GM23338 (cell line): ENCODE measurements at regions not wholly inside any gene's neighbourhood (a gene's known extent, or its start where the extent isn't known, plus 50 kb on each side); places are given as distances from the start of the nearest gene placed in this dataset.

Source experiments
- CREB1 ChIP-seq: fragments of 250-450 bp; sonication (Bioruptor Pico); IDR thresholded peaks from 2 replicates; pipeline ENCODE4 v1.5.0; 2020; ENCODE audit warnings: low read depth, mild to moderate bottlenecking, moderate library complexity
- EZH2 ChIP-seq: fragments of 200-600 bp; sonication (generic); IDR thresholded peaks from one replicate; pipeline ENCODE4 v1.8.0; 2017; ENCODE audit warnings: antibody characterized with exemption, mild to moderate bottlenecking, low read depth; ENCODE audit not compliant: unreplicated experiment
- EZH2phosphoT487 ChIP-seq: fragments of 200-600 bp; sonication (generic); IDR thresholded peaks from one replicate; pipeline ENCODE4 v1.8.1; 2018; ENCODE audit warnings: antibody characterized with exemption; ENCODE audit not compliant: unreplicated experiment
- JUNB ChIP-seq: IDR thresholded peaks from one replicate; pipeline ENCODE4 v1.6.1; 2016; ENCODE audit warnings: antibody characterized with exemption; ENCODE audit not compliant: unreplicated experiment
- NANOG ChIP-seq: IDR thresholded peaks from 2 replicates; pipeline ENCODE4 v1.6.1; 2016; ENCODE audit warnings: antibody characterized with exemption, borderline replicate concordance
- POLR2AphosphoS5 ChIP-seq: IDR thresholded peaks from 2 replicates; pipeline ENCODE4 v1.6.1; 2016; ENCODE audit warnings: antibody characterized with exemption, low read depth
- STAT1 ChIP-seq: IDR thresholded peaks from one replicate; pipeline ENCODE4 v1.6.1; 2016; ENCODE audit warnings: antibody characterized with exemption; ENCODE audit not compliant: unreplicated experiment
- TF ChIP-seq, protein P1 (sequence below), 2 experiments: fragments of 200-600 bp in 1 of 2; sonication (generic) in 1 of 2; conservative IDR thresholded peaks; 2 replicates each; pipeline versions ENCODE4 v1.5.1 to v1.6.1; 2016 to 2017; ENCODE audit warnings: antibody characterized with exemption in 2 of 2, low read depth in 2 of 2, mild to moderate bottlenecking in 2 of 2, moderate library complexity in 1 of 2
- TF ChIP-seq, protein P2 (sequence below): IDR thresholded peaks from one replicate; pipeline ENCODE4 v1.6.1; 2018; ENCODE audit warnings: antibody characterized with exemption; ENCODE audit not compliant: unreplicated experiment

DNA sequence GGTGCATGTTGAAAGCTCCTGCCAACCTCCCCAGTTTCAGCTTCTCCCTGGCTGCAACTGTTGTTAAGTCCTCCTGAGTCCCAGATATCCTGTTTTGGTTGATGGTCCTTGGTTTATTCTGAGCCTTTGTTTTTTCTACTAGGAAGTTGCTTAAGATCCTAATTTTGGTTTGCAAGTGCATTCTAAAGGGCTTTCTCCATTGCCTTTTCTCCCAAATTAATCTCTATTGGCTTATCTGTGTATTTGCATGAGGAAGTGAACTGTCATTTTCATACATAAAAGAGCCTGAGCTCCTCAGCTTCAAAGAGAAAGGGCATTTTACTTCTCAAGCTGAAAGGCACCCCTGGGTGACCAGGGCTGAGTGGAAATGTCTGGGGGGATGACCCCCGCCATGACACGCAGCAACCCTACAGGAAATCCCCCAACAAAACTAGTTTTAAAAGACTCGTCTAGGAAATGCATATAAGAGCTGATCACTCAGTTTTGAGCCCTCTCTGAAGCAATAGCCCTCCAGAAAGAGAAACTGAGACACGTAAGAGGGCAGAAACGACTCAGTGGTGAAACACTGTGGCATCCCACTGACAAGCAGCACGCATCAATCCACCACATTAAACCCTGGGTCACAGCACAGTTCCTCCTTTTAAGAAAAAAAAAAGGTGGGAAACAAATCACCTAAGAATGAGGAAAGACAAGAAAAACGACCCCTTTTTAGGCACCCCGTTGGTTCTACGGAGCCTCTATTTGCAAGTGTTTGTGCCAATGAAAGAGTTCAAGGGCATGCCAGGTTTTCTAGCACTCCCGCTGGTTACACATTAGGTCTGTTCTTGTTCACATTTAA lies 140.9 kb downstream of the THBS2 start:
- TF ChIP-seq JUNB (no peak), EZH2phosphoT487 (no peak), EZH2 (no peak), POLR2AphosphoS5 (no peak), CREB1 (no peak), NANOG (no peak), STAT1 (no peak)
- TF ChIP-seq, protein P1, sequence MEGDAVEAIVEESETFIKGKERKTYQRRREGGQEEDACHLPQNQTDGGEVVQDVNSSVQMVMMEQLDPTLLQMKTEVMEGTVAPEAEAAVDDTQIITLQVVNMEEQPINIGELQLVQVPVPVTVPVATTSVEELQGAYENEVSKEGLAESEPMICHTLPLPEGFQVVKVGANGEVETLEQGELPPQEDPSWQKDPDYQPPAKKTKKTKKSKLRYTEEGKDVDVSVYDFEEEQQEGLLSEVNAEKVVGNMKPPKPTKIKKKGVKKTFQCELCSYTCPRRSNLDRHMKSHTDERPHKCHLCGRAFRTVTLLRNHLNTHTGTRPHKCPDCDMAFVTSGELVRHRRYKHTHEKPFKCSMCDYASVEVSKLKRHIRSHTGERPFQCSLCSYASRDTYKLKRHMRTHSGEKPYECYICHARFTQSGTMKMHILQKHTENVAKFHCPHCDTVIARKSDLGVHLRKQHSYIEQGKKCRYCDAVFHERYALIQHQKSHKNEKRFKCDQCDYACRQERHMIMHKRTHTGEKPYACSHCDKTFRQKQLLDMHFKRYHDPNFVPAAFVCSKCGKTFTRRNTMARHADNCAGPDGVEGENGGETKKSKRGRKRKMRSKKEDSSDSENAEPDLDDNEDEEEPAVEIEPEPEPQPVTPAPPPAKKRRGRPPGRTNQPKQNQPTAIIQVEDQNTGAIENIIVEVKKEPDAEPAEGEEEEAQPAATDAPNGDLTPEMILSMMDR (conservative IDR thresholded peaks at IDR 0.05; ENCODE audit: low read depth in 2 of 2), result no peak
- TF ChIP-seq, protein P2, sequence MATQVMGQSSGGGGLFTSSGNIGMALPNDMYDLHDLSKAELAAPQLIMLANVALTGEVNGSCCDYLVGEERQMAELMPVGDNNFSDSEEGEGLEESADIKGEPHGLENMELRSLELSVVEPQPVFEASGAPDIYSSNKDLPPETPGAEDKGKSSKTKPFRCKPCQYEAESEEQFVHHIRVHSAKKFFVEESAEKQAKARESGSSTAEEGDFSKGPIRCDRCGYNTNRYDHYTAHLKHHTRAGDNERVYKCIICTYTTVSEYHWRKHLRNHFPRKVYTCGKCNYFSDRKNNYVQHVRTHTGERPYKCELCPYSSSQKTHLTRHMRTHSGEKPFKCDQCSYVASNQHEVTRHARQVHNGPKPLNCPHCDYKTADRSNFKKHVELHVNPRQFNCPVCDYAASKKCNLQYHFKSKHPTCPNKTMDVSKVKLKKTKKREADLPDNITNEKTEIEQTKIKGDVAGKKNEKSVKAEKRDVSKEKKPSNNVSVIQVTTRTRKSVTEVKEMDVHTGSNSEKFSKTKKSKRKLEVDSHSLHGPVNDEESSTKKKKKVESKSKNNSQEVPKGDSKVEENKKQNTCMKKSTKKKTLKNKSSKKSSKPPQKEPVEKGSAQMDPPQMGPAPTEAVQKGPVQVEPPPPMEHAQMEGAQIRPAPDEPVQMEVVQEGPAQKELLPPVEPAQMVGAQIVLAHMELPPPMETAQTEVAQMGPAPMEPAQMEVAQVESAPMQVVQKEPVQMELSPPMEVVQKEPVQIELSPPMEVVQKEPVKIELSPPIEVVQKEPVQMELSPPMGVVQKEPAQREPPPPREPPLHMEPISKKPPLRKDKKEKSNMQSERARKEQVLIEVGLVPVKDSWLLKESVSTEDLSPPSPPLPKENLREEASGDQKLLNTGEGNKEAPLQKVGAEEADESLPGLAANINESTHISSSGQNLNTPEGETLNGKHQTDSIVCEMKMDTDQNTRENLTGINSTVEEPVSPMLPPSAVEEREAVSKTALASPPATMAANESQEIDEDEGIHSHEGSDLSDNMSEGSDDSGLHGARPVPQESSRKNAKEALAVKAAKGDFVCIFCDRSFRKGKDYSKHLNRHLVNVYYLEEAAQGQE, result no peak
